ENCODE measurements at regions not wholly inside any gene's neighbourhood (a gene's known extent, or its start where the extent isn't known, plus 50 kb on each side); places are given as distances from the start of the nearest gene placed in this dataset.
"Not testable (repeated sequence)": the region's sequence is repeated elsewhere in the genome, so short reads cannot be mapped to it uniquely, and the experiment has no call there.

- TF ChIP-seq POLR2AphosphoS5 (IDR thresholded peaks at IDR 0.05) (no peak), POLR2A (IDR thresholded peaks at IDR 0.05) (no peak), EP300 (IDR thresholded peaks at IDR 0.05) (no peak)
- TF ChIP-seq, protein P1, sequence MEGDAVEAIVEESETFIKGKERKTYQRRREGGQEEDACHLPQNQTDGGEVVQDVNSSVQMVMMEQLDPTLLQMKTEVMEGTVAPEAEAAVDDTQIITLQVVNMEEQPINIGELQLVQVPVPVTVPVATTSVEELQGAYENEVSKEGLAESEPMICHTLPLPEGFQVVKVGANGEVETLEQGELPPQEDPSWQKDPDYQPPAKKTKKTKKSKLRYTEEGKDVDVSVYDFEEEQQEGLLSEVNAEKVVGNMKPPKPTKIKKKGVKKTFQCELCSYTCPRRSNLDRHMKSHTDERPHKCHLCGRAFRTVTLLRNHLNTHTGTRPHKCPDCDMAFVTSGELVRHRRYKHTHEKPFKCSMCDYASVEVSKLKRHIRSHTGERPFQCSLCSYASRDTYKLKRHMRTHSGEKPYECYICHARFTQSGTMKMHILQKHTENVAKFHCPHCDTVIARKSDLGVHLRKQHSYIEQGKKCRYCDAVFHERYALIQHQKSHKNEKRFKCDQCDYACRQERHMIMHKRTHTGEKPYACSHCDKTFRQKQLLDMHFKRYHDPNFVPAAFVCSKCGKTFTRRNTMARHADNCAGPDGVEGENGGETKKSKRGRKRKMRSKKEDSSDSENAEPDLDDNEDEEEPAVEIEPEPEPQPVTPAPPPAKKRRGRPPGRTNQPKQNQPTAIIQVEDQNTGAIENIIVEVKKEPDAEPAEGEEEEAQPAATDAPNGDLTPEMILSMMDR (IDR thresholded peaks at IDR 0.05), result no peak
- Histone ChIP-seq H3K9me3 (no peaks in the 10 kb centered on the region), H3K4me1 (no peaks in the 10 kb centered on the region)
Measured at GRCh38 chr9:83191154-83191553, 128.2 kb upstream of the RASEF start.

GRCh38 chr9:83189026-83189425, 126.1 kb upstream of the RASEF start:
- not testable (repeated sequence) for H3K4me3 ChIP-seq, ATAC-seq, H3K4me1 ChIP-seq, H3K36me3 ChIP-seq, H3K9me3 ChIP-seq, H3K27ac ChIP-seq
- H3K27me3 ChIP-seq, result peaks cover 42% of the 10 kb centered on the region
- WGBS, 2 donors (ENCODE audit: low coverage in 1 of 2), result 55 to 57% methylated on average over 1 to 2 of the region's 4 CpGs

More at GRCh38 chr9:83191154-83191553, 128.2 kb upstream of the RASEF start:
- peaks cover 63% of the 10 kb centered on the region for H3K27me3 ChIP-seq
- no peak overlapping the region for H3K4me3 ChIP-seq
- no peak overlapping the region for H3K27ac ChIP-seq
- no peaks in the 10 kb centered on the region for H3K36me3 ChIP-seq
- no peak for ATAC-seq

DNA sequence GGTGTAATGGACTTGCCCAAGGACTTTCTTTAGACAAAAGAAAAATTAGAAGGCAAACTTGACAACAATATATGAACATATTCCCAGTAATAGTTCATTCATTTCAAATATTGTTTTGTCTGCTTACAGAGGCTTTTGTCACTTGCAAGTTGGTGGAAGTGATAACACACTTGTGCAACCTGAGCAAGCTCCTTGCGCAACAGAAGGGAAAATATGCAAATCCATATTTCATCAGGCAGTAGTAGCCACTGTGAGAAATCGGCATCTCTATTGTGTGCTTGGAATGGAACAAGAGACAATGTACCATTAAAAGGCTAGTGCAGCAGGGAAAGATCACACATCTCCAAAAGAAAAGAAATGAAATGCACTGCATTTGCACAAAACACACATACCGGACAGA, 125.3 kb upstream of the RASEF start:
- Histone ChIP-seq H3K4me1 (no peaks in the 10 kb centered on the region), H3K27me3 (peaks cover 36% of the 10 kb centered on the region), H3K4me3 (no peak overlapping the region), H3K27ac (no peak overlapping the region), H3K9me3 (no peaks in the 10 kb centered on the region), H3K36me3 (no peaks in the 10 kb centered on the region)
- WGBS, 2 donors (ENCODE audit: low coverage in 1 of 2), result 76 to 97% methylated on average over 3 of the region's 3 CpGs
- no peak for ATAC-seq
- TF ChIP-seq, protein P1 (IDR thresholded peaks at IDR 0.05), result no peak
- no peak for TF ChIP-seq EP300 (IDR thresholded peaks at IDR 0.05)
- TF ChIP-seq POLR2AphosphoS5 (IDR thresholded peaks at IDR 0.05), result no peak
- no peak for TF ChIP-seq POLR2A (IDR thresholded peaks at IDR 0.05)

DNA sequence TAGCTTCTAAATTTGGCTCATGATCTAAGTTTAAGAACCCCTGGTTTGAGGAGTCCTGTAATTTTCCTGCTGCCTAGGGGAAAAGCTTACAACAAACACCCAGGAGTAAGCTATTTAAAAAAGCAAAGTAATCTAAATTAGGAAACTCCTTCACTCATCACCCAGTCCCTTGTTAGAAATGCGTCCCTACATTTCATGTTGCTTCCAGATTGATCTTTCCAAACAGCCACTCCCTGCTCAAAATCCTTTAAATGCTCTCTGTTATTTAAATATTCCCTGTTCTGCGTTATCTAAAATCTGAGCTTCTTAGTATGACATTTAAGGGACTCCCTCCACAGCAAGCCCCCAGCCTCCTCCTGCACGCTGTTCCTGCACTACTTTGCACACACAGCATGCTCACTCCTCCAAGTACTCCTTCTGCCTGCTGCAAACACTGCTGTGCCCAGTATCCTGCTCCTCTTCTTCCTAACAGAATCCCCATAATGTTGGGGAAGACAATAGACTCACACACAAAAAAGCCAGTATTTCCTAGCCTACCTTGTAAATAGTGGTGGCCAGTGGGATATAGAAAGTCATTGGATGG, 123.3 kb upstream of the RASEF start:
- H3K36me3 ChIP-seq, result no peaks in the 10 kb centered on the region
- ATAC-seq, result no peak
- no peak overlapping the region for H3K4me3 ChIP-seq
- H3K27ac ChIP-seq, result no peak overlapping the region
- TF ChIP-seq EP300 (IDR thresholded peaks at IDR 0.05) (no peak), POLR2A (IDR thresholded peaks at IDR 0.05) (no peak), POLR2AphosphoS5 (IDR thresholded peaks at IDR 0.05) (no peak)
- TF ChIP-seq, protein P1 (IDR thresholded peaks at IDR 0.05), result no peak
- H3K27me3 ChIP-seq, result peaks cover 33% of the 10 kb centered on the region
- no peaks in the 10 kb centered on the region for H3K4me1 ChIP-seq
- 36 to 44% methylated on average over 3 of the region's 3 CpGs for WGBS, 2 donors (ENCODE audit: low coverage in 1 of 2)
- H3K9me3 ChIP-seq, result no peaks in the 10 kb centered on the region

DNA sequence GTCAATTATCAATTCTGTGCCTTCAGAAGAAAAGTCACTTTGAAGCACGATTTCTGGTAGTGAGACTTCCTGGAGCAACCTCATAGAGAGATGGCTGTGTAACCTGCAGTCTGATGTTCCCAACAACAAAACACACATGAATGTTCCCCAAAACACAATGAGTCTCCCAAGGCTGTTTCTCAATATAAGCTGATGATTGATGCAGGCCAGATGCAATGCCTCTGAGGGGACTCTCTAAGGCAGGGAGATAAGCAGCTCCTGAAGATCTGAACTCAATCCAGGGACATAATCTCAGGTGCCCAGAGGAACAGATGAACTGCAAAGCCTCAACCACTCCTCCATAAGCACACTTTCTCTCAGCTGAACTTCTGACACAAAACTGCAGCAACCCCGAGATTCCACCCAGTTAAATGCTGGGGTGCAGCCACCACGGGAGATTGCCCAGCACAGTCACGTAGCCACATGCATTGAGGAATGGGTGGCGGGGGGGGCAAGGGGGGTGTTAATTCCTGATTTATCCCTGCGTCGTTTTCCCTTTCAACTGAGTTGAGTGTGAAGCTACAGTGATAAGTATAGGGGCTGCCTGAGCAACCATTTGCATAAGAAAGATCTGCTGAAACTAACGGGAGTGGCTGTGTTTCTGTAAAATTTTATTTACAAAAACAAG, 122.7 kb upstream of the RASEF start:
- Histone ChIP-seq H3K27me3 (peaks cover 32% of the 10 kb centered on the region), H3K36me3 (no peaks in the 10 kb centered on the region), H3K27ac (no peak overlapping the region), H3K9me3 (no peaks in the 10 kb centered on the region), H3K4me1 (no peaks in the 10 kb centered on the region), H3K4me3 (no peak overlapping the region)
- TF ChIP-seq EP300 (IDR thresholded peaks at IDR 0.05), result no peak
- no peak for TF ChIP-seq POLR2AphosphoS5 (IDR thresholded peaks at IDR 0.05)
- TF ChIP-seq POLR2A (IDR thresholded peaks at IDR 0.05), result no peak
- TF ChIP-seq, protein P1 (IDR thresholded peaks at IDR 0.05), result no peak
- ATAC-seq, result no peak
- WGBS, 2 donors (ENCODE audit: low coverage in 1 of 2), result 12 to 29% methylated on average over 1 to 6 of the region's 8 CpGs
